Embryonic facial prominence (tissue), 1 donor: ENCODE measurements at regions not wholly inside any gene's neighbourhood (a gene's known extent, or its start where the extent isn't known, plus 50 kb on each side); places are given as distances from the start of the nearest gene placed in this dataset.

Source experiments
- DNase-seq: peaks from one replicate; pipeline ENCODE4 v3.0.0-alpha.2; 2016; ENCODE audit errors: extremely low spot score

DNA sequence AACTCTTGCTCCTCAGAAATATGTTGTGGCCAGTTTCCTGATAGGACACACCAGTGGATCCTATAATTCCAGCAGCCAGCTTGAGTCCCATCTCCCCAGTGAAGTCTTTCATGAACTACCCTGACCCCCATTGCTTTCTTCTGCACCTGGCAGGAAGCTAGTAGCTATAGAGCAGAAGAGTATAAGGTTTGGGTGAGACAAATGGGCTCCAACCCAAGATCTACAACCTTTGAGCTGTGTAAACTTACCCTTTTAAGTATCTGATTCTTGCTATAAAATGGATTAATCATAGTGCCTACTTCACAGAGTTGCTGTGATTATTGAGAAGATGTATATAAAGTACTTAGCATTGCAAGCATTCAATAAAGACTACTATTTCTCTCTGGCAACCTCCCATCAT is 396.9 kb upstream of the CADM1 start:
- no peak for DNase-seq

GRCh38 chr11:115900111-115900510 is 395.9 kb upstream of the CADM1 start:
- no peak for DNase-seq

GRCh38 chr11:115897707-115898106 is 393.5 kb upstream of the CADM1 start:
- no peak for DNase-seq

GRCh38 chr11:115896084-115896483 is 391.9 kb upstream of the CADM1 start:
- no peak for DNase-seq

DNA sequence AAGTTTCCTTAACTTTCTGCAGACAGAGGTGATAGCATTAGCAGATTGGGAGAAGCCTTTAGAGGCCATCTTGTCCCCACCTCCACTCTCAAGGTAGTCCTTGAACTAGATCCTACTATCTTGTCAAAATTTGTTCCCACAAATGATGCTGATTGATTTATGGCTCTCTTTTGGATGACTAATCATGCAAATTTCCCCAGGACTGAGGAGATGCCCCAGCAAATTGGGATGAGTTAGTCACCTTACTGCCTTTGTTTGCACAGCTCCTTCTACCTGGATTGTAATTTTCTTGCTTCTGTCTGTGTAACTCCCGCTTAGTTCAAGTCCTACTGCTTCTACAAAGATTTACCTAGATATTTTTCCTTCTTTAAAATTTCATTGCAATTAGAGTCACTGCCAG is 391.4 kb upstream of the CADM1 start:
- no peak for DNase-seq

DNA sequence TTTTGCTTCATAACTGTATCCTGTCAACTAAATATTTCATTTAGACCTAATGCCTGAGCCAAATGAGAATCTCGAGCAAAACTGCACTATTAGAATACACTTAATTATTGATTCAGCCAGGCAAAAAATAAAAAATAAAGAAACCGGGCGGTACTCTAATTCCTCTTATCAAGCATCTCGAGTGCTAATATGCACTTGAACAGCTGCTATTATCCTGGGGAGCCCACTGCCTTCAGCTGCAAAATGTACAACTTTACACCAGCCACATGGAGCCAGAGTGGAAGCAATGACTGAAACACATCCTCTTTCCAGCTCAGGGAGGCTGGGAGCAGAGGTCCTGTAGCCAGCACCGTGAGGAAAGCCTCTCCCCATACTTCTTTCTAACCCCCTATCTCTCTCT is 390.0 kb upstream of the CADM1 start:
- DNase-seq: no peak

DNA sequence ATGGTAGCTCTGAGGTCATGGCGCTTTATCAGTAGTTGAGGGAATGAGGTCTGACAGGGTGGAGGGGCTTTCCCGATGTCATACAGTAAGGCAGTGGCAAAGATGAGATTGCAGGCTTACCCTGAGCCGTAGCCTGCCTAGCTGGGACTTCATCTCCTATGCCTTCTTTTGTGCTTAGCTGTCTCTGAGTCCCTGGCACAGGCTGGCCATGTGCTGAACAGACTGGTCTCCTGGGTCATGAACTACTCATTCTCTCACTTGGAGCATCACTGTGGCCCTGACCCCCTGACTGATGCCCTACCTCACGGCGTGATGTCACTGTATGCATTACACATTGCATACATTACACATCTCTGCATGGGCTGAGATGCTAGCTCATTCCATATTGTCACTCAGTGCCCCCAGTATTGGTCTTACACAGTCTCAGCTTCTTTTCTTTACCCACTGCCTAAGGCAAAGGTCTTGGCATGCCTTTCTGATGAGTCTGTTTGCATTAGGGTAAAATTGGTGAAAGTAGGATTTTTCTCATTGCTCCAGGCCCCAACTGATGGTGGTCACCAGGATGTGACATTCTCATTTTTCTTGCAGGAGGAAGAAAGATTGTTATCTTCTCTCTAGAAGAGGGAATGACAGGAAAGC is 389.4 kb upstream of the CADM1 start:
- no peak for DNase-seq

DNA sequence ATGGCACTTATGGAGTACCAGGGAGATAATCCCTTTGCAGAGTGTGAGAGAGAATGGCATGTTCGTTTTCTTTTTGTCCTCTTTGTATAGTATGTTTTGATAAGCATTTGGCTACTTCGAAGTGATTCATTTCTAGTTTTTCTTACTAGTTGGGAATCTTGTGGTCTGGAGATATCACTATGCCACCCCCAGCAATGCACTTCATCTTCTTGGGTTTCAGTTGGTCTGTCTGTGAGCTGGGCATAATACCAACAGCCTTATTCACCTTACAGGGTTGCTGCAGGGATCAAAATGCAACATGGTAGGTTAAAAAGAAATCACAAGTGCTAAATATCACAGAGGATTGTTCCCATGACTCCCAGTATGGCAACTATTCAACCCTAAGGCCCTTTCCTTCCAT is 387.8 kb upstream of the CADM1 start:
- DNase-seq: no peak

GRCh38 chr11:115891581-115891980 is 387.4 kb upstream of the CADM1 start:
- no peak for DNase-seq

- no peak for DNase-seq
These were observed 386.3 kb upstream of the CADM1 start for GRCh38 chr11:115890500-115890899.

- DNase-seq: no peak
These were observed 385.5 kb upstream of the CADM1 start for GRCh38 chr11:115889712-115890111.

GRCh38 chr11:115887727-115888126 is 383.5 kb upstream of the CADM1 start:
- no peak for DNase-seq

DNA sequence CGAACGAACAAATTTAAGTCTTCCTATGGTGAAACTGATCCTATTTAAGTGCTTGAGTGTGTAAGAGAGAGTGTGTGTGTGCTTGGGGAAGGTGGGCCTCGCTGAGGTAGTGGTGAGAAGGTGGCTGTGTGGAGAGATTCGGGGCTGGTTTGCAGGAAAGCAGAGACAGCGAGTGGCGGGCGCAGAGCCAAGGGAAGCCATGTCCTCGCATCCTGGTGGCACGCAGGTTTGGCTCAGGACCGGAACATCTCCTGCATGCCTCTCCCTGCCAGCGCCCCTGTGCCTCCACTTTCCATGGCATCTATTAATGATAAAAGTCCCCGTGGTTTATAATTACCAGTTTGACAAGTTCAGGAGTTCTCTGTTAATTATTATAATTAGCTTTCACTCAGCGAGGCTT is 383.1 kb upstream of the CADM1 start:
- DNase-seq: no peak

- DNase-seq: no peak
These were observed 382.2 kb upstream of the CADM1 start for GRCh38 chr11:115886422-115886733.

- DNase-seq: no peak
These were observed 381.6 kb upstream of the CADM1 start for GRCh38 chr11:115885535-115886421.

GRCh38 chr11:115884800-115885534 is 380.8 kb upstream of the CADM1 start:
- DNase-seq: no peak

DNA sequence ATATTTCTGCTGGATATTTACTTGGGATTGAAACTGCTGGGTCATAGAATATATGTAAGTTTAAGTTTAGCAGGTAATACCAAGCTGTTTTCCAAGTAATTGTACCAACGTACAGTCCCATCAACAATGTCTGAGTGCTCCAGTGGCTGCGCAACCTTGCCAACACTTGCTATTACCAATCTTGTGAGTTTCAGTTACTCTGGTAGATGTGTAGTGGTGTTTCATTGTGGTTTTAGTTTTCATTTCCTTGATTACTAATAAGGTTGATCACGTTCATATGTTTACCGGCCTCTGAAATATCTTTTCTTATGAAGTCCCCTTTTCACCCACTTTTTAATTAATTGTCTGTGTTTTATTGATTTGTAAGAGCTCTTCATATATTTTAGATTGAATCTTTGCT is 370.6 kb upstream of the CADM1 start:
- no peak for DNase-seq

DNA sequence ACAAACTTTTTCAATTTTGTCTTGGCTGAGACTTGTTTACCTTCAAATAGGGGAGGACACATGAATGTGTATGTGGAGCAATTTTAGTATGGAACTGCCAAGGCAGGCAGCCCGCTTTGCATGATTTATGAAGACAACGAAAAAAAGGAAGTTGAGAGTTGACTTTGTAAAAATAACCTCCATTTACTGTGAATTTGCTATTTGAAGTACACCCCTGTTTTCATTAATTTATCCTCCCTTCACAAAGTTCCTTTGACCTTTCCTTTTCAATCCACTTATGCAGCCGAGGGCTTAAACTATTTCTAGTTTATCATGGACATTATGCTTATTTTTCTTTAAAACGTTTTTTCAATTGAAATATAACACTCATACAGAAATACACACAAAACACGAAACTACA is 369.6 kb upstream of the CADM1 start:
- no peak for DNase-seq

DNA sequence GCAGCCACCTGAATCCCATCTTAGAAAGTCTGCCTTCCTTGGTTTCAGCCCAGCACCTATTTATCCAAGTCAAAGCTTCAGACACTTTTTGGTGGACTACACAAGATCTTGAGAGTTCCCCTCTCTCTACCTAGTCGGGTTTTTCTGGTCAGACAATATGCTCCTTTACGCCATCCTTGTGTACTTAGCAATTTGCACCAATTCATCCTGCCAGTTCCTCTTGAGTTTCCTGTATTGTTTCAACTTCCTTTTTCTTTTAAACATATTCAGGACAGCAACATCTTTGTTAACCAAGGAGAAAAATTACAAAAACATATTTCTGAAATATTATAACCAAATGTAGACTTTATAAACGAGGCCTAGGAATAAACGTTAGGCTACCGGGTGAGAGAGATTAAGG is 368.2 kb upstream of the CADM1 start:
- no peak for DNase-seq

GRCh38 chr11:115871161-115871760 is 367.0 kb upstream of the CADM1 start:
- no peak for DNase-seq

DNA sequence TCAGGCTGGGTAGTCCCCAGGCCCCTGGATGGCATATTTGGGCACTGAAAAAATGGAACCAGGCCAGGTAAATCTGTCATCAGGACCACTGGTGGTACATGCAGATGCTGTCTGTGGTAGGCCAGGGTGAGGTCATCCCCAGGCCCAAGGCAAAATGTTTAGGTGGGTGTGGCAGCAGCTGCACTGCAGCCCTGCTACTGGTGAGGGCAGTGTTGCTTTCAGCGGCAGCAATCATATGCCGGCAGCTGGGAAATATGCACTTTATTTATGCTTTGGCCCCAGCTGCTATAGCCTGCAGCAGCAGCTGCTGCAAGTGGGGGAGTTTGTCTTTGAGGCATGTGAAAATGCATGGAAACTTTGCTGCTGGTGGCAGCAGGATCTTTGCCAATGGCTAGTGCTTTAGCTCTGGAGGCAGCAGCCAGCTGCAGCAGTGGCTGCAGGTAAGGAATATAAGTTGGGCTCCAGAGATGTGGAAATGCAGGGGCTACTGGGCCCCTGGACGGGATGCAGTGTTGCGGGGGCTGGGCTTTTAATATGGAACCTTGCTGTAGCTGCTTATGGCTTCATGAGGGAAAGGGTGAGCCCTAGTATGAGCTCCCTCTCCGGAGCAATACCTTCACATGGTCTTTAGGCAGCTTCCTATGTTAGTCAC is 365.7 kb upstream of the CADM1 start:
- no peak for DNase-seq

- no peak for DNase-seq
These were observed 364.9 kb upstream of the CADM1 start for GRCh38 chr11:115869131-115869530.
